GM12878 (cell line): ENCODE measurements at regions not wholly inside any gene's neighbourhood (a gene's known extent, or its start where the extent isn't known, plus 50 kb on each side); places are given as distances from the start of the nearest gene placed in this dataset.

Experiments used
- ATAC-seq: fragments of 200-7000 bp; cut with Tn5 transposase; 3 replicates; pipeline ENCODE4 v1.9.1; 2020; ENCODE audit warnings: mild to moderate bottlenecking, moderate library complexity
- BruUV-seq: library from RNA; stranded (reverse); fragments of 400-500 nt; replicated peaks from 2 replicates; lab custom pipeline; 2021; lab: Mats Ljungman, UMichigan
- CTCF ChIA-PET: fragments of 300-600 bp; sonication (Branson Sonifier 250); formaldehyde crosslinking; extraction: SDS; loops from one replicate; lab custom pipeline; 2021; ENCODE audit warnings: inconsistent platforms; lab: Yijun Ruan, JAX
- POLR2A ChIA-PET: fragments of 350-600 bp; formaldehyde crosslinking; extraction: SDS; loops from one replicate; lab custom pipeline; 2021; ENCODE audit warnings: inconsistent platforms; lab: Charles Lee
- RAD21 ChIA-PET: fragments of 300-600 bp; sonication (Branson Sonifier 250); formaldehyde crosslinking; loops from one replicate; lab custom pipeline; 2023; ENCODE audit warnings: antibody characterized with exemption; ENCODE audit not compliant: unreplicated experiment; lab: Charles Lee
- SMC1A ChIA-PET: fragments of 300-600 bp; sonication (Branson Sonifier 250); formaldehyde crosslinking; loops from one replicate; lab custom pipeline; 2023; ENCODE audit not compliant: unreplicated experiment, uncharacterized antibody; lab: Charles Lee
- DNase-seq: peaks from one replicate; pipeline ENCODE4 v3.0.0-alpha.2; 2011; ENCODE audit warnings: low read depth, low spot score
- FAIRE-seq: peaks from 3 replicates; lab custom pipeline; 2011; peaks lifted over from hg19 to GRCh38; lab: Jason Lieb, UNC
- H2AFZ ChIP-seq: 2 replicates; pipeline ENCODE4 v1.6.0; 2011; ENCODE audit warnings: low read depth, low read length, control low read depth; ENCODE audit not compliant: control insufficient read depth
- H3K27ac ChIP-seq: 2 replicates; pipeline ENCODE4 v1.5.1; 2011; ENCODE audit warnings: control low read depth; ENCODE audit not compliant: control insufficient read depth, insufficient read depth
- H3K27me3 ChIP-seq, 2 experiments: replicated peaks in 1 of 2; 2 replicates each; pipeline versions ENCODE4 v1.6.0 to v1.6.1; 2011; ENCODE audit warnings: low read length in 1 of 2; ENCODE audit not compliant: control insufficient read depth in 2 of 2, insufficient read depth in 2 of 2
- H3K36me3 ChIP-seq, 2 experiments: 2 replicates each; pipeline ENCODE4 v1.5.1; 2011; ENCODE audit warnings: low read length in 1 of 2; ENCODE audit not compliant: control insufficient read depth in 2 of 2, insufficient read depth in 2 of 2
- H3K4me1 ChIP-seq: 2 replicates; pipeline ENCODE4 v1.6.1; 2011; ENCODE audit warnings: mild to moderate bottlenecking, low read length, moderate library complexity, mixed read lengths; ENCODE audit not compliant: control insufficient read depth, insufficient read depth
- H3K4me2 ChIP-seq: 2 replicates; pipeline ENCODE4 v1.6.0; 2011; ENCODE audit warnings: control low read depth; ENCODE audit not compliant: control insufficient read depth, insufficient read depth
- H3K4me3 ChIP-seq: fragments of 200-600 bp; sonication (generic); 2 replicates; pipeline ENCODE4 v1.5.1; 2016
- H3K79me2 ChIP-seq: 2 replicates; pipeline ENCODE4 v1.6.0; 2011; ENCODE audit warnings: low read length; ENCODE audit not compliant: control insufficient read depth, insufficient read depth
- H3K9ac ChIP-seq: 2 replicates; pipeline ENCODE4 v1.8.0; 2011; ENCODE audit warnings: low read length, control low read depth, mixed read lengths; ENCODE audit not compliant: control insufficient read depth, insufficient read depth
- H3K9me3 ChIP-seq: replicated peaks from 3 replicates; pipeline ENCODE4 v1.5.1; 2011; ENCODE audit warnings: mild to moderate bottlenecking, low read length; ENCODE audit not compliant: control insufficient read depth, insufficient read depth
- H4K20me1 ChIP-seq: 2 replicates; pipeline ENCODE4 v1.6.0; 2011; ENCODE audit not compliant: control insufficient read depth, insufficient read depth
- BRCA1 ChIP-seq: IDR thresholded peaks from 2 replicates; pipeline ENCODE4 v1.6.1; 2011; ENCODE audit warnings: low read depth, low read length, improper control_type of control experiment
- EP300 ChIP-seq, 2 experiments: fragments of 150-350 bp in 1 of 2; IDR thresholded peaks; 2 replicates each; pipeline ENCODE4 v1.6.1; 2011 to 2012; ENCODE audit warnings: low read depth in 2 of 2, low read length in 2 of 2, borderline replicate concordance in 1 of 2, improper control_type of control experiment in 1 of 2, inconsistent platforms in 1 of 2; ENCODE audit not compliant: control insufficient read depth in 1 of 2
- LARP7 ChIP-seq: fragments of 450-650 bp; IDR thresholded peaks from 2 replicates; pipeline ENCODE4 v1.6.1; 2017; ENCODE audit warnings: mild to moderate bottlenecking
- MEF2A ChIP-seq: IDR thresholded peaks from 2 replicates; pipeline ENCODE4 v1.6.1; 2011; ENCODE audit warnings: low read depth, mild to moderate bottlenecking, low read length, moderate library complexity; ENCODE audit not compliant: insufficient read depth
- MXI1 ChIP-seq: fragments of 150-350 bp; IDR thresholded peaks from 2 replicates; pipeline ENCODE4 v1.6.1; 2011; ENCODE audit warnings: low read depth, mild to moderate bottlenecking, inconsistent platforms, low read length, improper control_type of control experiment
- PAX5 ChIP-seq: IDR thresholded peaks from 2 replicates; pipeline ENCODE4 v1.6.1; 2011; ENCODE audit warnings: low read depth, low read length, borderline replicate concordance
- SKIL ChIP-seq: fragments of 450-650 bp; IDR thresholded peaks from 2 replicates; pipeline ENCODE4 v1.6.1; 2017; ENCODE audit warnings: mild to moderate bottlenecking, low read depth, inconsistent platforms; ENCODE audit not compliant: poor library complexity, severe bottlenecking
- STAT1 ChIP-seq: fragments of 450-650 bp; conservative IDR thresholded peaks from 2 replicates; pipeline ENCODE4 v1.6.1; 2014; ENCODE audit warnings: antibody characterized with exemption, mild to moderate bottlenecking
- WGBS: methylation state at CpG from one replicate; pipeline ENCODE4 v1.1.6; 2016; ENCODE audit warnings: low lambda C conversion rate; ENCODE audit not compliant: insufficient replicate concordance, insufficient coverage; ENCODE audit errors: missing lambda C conversion rate; 5-methylcytosine and 5-hydroxymethylcytosine counted together
- in situ Hi-C: fragments of 300-500 bp; cut with MboI; formaldehyde crosslinking; loops from 9 replicates; pipeline ENCODE4 v1.14.3; 2018; ENCODE audit warnings: mixed read lengths
- intact Hi-C: fragments of 100-400 bp; cut with micrococcal nuclease; formaldehyde crosslinking; loops from one replicate; pipeline ENCODE4 v1.14.2; 2022; ENCODE audit not compliant: unreplicated experiment
- TF ChIP-seq, protein P1 (sequence below), 3 experiments: IDR thresholded peaks in 2 of 3; conservative IDR thresholded peaks in 1 of 3; 2 replicates each; pipeline ENCODE4 v1.5.1; 2011; ENCODE audit warnings: low read depth in 3 of 3, low read length in 3 of 3, mild to moderate bottlenecking in 3 of 3, control low read depth in 2 of 3, moderate library complexity in 2 of 3, inconsistent platforms in 1 of 3, mixed read lengths in 1 of 3; ENCODE audit not compliant: control insufficient read depth in 2 of 3, insufficient read depth in 1 of 3; ENCODE audit errors: extremely low read depth in 1 of 3
- TF ChIP-seq, protein P2 (sequence below): fragments of 450-650 bp; IDR thresholded peaks from 2 replicates; pipeline ENCODE4 v1.6.1; 2017; ENCODE audit warnings: borderline replicate concordance
- TF ChIP-seq, protein P3 (sequence below): fragments of 450-650 bp; IDR thresholded peaks from 2 replicates; pipeline ENCODE4 v1.6.1; 2017; ENCODE audit warnings: mild to moderate bottlenecking, moderate library complexity

- no peak for TF ChIP-seq MEF2A
Observed at GRCh38 chr2:145617420-145617819, 1097.5 kb upstream of the ZEB2 start (continued).

DNA sequence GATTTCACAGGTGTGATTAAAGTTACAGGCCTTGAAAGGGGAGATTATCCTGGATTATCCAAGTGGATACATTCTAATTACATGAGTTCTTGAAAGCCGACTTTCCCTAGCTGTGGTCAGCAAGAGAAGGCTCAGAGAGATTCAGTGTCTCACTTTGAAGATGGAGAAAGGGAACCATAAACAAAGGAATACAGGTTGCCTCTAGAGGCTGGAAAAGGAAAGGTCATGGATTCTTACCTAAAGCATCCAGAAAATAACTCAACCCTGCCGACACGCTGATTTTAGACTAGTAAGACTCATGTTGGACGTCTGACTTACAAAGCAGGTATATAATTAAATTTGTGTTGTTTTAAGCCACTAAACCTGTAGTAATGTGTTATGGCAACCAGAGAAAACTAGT is 1095.7 kb upstream of the ZEB2 start:
- Histone ChIP-seq H3K36me3 (no peaks in the 10 kb centered on the region), H3K4me3 (no peak overlapping the region), H3K4me2 (no peak overlapping the region), H3K27ac (no peak overlapping the region), H3K9ac (no peak overlapping the region), H3K27me3 (no peaks in the 10 kb centered on the region), H3K79me2 (no peaks in the 10 kb centered on the region), H3K9me3 (no peaks in the 10 kb centered on the region), H3K4me1 (no peaks in the 10 kb centered on the region), H2AFZ (no peak overlapping the region), H4K20me1 (no peaks in the 10 kb centered on the region)
- WGBS = 56% methylated on average over 4 of the region's 4 CpGs
- FAIRE-seq = no peak
- no TSS peak for BruUV-seq
- no peak for ATAC-seq
- POLR2A ChIA-PET = no interaction called here
- RAD21 ChIA-PET = no interaction called here
- SMC1A ChIA-PET = interaction anchor here (0.9 kb wide), 1 partner anchor 165 kb away, joined by 3 read pairs; no protein-coding TSS in a partner anchor
- in situ Hi-C loops (no loop called here), intact Hi-C loops (no loop called here)
- DNase-seq = no peak
- CTCF ChIA-PET = no interaction called here
- TF ChIP-seq EP300 (IDR thresholded peaks at IDR 0.05; ENCODE audit: borderline replicate concordance in 1 of 2, control insufficient read depth in 1 of 2, low read depth in 2 of 2, low read length in 2 of 2) (no peak), STAT1 (no peak), BRCA1 (no peak), LARP7 (no peak), PAX5 (no peak), MXI1 (no peak), SKIL (no peak)
- TF ChIP-seq, protein P1, sequence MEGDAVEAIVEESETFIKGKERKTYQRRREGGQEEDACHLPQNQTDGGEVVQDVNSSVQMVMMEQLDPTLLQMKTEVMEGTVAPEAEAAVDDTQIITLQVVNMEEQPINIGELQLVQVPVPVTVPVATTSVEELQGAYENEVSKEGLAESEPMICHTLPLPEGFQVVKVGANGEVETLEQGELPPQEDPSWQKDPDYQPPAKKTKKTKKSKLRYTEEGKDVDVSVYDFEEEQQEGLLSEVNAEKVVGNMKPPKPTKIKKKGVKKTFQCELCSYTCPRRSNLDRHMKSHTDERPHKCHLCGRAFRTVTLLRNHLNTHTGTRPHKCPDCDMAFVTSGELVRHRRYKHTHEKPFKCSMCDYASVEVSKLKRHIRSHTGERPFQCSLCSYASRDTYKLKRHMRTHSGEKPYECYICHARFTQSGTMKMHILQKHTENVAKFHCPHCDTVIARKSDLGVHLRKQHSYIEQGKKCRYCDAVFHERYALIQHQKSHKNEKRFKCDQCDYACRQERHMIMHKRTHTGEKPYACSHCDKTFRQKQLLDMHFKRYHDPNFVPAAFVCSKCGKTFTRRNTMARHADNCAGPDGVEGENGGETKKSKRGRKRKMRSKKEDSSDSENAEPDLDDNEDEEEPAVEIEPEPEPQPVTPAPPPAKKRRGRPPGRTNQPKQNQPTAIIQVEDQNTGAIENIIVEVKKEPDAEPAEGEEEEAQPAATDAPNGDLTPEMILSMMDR (IDR thresholded peaks at IDR 0.05 in 2 of 3, conservative IDR thresholded peaks at IDR 0.05 in 1 of 3; ENCODE audit: control insufficient read depth in 2 of 3, extremely low read depth in 1 of 3, insufficient read depth in 1 of 3, low read depth in 3 of 3, low read length in 3 of 3) = no peak
- TF ChIP-seq, protein P2, sequence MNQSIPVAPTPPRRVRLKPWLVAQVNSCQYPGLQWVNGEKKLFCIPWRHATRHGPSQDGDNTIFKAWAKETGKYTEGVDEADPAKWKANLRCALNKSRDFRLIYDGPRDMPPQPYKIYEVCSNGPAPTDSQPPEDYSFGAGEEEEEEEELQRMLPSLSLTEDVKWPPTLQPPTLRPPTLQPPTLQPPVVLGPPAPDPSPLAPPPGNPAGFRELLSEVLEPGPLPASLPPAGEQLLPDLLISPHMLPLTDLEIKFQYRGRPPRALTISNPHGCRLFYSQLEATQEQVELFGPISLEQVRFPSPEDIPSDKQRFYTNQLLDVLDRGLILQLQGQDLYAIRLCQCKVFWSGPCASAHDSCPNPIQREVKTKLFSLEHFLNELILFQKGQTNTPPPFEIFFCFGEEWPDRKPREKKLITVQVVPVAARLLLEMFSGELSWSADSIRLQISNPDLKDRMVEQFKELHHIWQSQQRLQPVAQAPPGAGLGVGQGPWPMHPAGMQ = no peak
- TF ChIP-seq, protein P3, sequence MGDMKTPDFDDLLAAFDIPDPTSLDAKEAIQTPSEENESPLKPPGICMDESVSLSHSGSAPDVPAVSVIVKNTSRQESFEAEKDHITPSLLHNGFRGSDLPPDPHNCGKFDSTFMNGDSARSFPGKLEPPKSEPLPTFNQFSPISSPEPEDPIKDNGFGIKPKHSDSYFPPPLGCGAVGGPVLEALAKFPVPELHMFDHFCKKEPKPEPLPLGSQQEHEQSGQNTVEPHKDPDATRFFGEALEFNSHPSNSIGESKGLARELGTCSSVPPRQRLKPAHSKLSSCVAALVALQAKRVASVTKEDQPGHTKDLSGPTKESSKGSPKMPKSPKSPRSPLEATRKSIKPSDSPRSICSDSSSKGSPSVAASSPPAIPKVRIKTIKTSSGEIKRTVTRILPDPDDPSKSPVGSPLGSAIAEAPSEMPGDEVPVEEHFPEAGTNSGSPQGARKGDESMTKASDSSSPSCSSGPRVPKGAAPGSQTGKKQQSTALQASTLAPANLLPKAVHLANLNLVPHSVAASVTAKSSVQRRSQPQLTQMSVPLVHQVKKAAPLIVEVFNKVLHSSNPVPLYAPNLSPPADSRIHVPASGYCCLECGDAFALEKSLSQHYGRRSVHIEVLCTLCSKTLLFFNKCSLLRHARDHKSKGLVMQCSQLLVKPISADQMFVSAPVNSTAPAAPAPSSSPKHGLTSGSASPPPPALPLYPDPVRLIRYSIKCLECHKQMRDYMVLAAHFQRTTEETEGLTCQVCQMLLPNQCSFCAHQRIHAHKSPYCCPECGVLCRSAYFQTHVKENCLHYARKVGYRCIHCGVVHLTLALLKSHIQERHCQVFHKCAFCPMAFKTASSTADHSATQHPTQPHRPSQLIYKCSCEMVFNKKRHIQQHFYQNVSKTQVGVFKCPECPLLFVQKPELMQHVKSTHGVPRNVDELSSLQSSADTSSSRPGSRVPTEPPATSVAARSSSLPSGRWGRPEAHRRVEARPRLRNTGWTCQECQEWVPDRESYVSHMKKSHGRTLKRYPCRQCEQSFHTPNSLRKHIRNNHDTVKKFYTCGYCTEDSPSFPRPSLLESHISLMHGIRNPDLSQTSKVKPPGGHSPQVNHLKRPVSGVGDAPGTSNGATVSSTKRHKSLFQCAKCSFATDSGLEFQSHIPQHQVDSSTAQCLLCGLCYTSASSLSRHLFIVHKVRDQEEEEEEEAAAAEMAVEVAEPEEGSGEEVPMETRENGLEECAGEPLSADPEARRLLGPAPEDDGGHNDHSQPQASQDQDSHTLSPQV = no peak
